OCI-LY1 (cell line): ENCODE measurements at regions not wholly inside any gene's neighbourhood (a gene's known extent, or its start where the extent isn't known, plus 50 kb on each side); places are given as distances from the start of the nearest gene placed in this dataset.

Experiments
- EZH2 ChIP-seq: fragments of 200-600 bp; sonication (generic), shearing (Covaris generic); IDR thresholded peaks from 2 replicates; pipeline ENCODE4 v1.8.0; 2017; ENCODE audit warnings: borderline replicate concordance, mixed run types, mild to moderate bottlenecking, antibody characterized with exemption, low read length, moderate library complexity, mixed read lengths
- TF ChIP-seq, protein P1 (sequence below): fragments of 200-600 bp; sonication (generic), shearing (Covaris generic); IDR thresholded peaks from 2 replicates; pipeline ENCODE4 v1.5.1; 2017; ENCODE audit warnings: mild to moderate bottlenecking, antibody characterized with exemption, low read length, moderate library complexity, mixed read lengths

- TF ChIP-seq, protein P1, sequence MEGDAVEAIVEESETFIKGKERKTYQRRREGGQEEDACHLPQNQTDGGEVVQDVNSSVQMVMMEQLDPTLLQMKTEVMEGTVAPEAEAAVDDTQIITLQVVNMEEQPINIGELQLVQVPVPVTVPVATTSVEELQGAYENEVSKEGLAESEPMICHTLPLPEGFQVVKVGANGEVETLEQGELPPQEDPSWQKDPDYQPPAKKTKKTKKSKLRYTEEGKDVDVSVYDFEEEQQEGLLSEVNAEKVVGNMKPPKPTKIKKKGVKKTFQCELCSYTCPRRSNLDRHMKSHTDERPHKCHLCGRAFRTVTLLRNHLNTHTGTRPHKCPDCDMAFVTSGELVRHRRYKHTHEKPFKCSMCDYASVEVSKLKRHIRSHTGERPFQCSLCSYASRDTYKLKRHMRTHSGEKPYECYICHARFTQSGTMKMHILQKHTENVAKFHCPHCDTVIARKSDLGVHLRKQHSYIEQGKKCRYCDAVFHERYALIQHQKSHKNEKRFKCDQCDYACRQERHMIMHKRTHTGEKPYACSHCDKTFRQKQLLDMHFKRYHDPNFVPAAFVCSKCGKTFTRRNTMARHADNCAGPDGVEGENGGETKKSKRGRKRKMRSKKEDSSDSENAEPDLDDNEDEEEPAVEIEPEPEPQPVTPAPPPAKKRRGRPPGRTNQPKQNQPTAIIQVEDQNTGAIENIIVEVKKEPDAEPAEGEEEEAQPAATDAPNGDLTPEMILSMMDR, result no peak
- no peak for TF ChIP-seq EZH2
Measured at GRCh38 chr22:45077286-45077685, 67.5 kb upstream of the PHF21B start.
